HUES6 (cell line): ENCODE measurements at regions not wholly inside any gene's neighbourhood (a gene's known extent, or its start where the extent isn't known, plus 50 kb on each side); places are given as distances from the start of the nearest gene placed in this dataset.

Experiments used
- H3K27ac ChIP-seq: 2 replicates; pipeline ENCODE4 v1.7.0; 2013; ENCODE audit warnings: low read depth, mild to moderate bottlenecking, low read length, inconsistent platforms
- H3K27me3 ChIP-seq: 2 replicates; pipeline ENCODE4 v1.6.1; 2013; ENCODE audit warnings: low read length; ENCODE audit not compliant: control insufficient read depth, insufficient read depth
- H3K36me3 ChIP-seq: 2 replicates; pipeline ENCODE4 v1.6.1; 2013; ENCODE audit warnings: low read length; ENCODE audit not compliant: control insufficient read depth, insufficient read depth
- H3K4me1 ChIP-seq: 2 replicates; pipeline ENCODE4 v1.6.1; 2013; ENCODE audit warnings: low read length; ENCODE audit not compliant: control insufficient read depth, insufficient read depth
- H3K4me3 ChIP-seq: 2 replicates; pipeline ENCODE4 v1.5.1; 2013; ENCODE audit warnings: low read depth, low read length
- H3K9ac ChIP-seq: one replicate; pipeline ENCODE4 v1.6.1; 2013; ENCODE audit warnings: mild to moderate bottlenecking, low read length
- H3K9me3 ChIP-seq: 2 replicates; pipeline ENCODE4 v1.6.1; 2013; ENCODE audit warnings: low read depth, low read length; ENCODE audit not compliant: control insufficient read depth, insufficient read depth

DNA sequence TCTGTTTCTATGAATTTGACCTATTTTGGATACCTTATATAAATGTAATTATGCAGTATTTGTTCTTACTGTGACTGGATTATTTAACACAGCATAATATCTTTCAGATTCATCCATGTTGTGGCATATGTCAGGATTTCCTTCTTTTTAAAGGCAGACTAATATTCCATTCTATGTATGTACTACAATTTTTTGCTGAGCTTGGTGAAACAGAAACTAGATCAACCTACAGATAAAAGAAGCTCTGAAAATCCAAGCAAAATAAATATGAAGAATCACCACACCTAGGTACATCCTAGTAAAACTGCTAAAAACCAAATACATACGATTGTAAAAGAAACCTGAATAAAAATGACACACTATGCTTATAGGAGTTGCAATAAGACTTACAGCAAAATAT, 300.5 kb downstream of the HTR7 start:
- no peaks in the 10 kb centered on the region for H3K27me3 ChIP-seq
- no peaks in the 10 kb centered on the region for H3K4me1 ChIP-seq
- no peak overlapping the region for H3K27ac ChIP-seq
- no peaks in the 10 kb centered on the region for H3K9me3 ChIP-seq
- no peaks in the 10 kb centered on the region for H3K36me3 ChIP-seq
- no peak overlapping the region for H3K4me3 ChIP-seq
- H3K9ac ChIP-seq = no peak overlapping the region

DNA sequence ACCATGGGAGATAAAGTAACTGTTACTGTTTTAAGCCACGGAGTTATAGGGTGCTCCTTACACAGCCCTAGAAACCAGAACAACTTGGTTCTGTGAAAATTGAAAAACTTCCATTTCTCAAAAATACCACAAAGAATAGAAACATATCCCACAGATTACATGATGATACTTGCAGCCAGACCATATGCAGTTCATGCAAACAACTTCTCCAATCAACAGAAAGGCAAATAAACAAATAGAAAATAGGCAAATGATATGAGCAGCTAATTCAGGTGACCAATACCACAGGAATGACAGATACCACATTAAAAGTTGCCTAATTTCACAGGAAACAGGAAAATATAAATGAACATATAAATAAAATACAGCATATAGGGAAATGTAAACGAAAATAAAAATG, 297.5 kb downstream of the HTR7 start:
- Histone ChIP-seq H3K27me3 (no peaks in the 10 kb centered on the region), H3K4me1 (no peaks in the 10 kb centered on the region), H3K4me3 (no peak overlapping the region), H3K9me3 (no peaks in the 10 kb centered on the region), H3K9ac (no peak overlapping the region), H3K27ac (no peak overlapping the region), H3K36me3 (no peaks in the 10 kb centered on the region)

DNA sequence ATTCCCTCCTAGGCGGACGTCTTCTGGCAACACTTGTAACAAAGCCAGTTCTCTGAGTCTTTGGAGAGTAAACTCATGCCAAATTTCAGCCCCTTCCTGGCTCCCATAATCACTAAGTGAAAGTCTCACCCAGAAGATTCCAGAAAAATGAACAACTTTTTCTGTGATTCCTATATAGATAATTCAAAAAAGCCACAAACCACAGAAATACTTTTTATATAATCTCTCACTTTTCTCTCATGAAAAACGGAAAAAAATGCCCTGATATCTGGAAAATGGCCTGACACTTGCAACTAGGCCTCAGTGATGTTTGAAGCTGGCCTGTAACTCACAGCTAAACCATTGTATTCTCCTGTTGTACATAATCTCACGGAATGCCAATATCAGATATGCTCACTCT, 296.2 kb downstream of the HTR7 start:
- Histone ChIP-seq H3K4me1 (no peaks in the 10 kb centered on the region), H3K36me3 (no peaks in the 10 kb centered on the region), H3K4me3 (no peak overlapping the region), H3K27ac (no peak overlapping the region), H3K9me3 (no peaks in the 10 kb centered on the region), H3K9ac (no peak overlapping the region), H3K27me3 (no peaks in the 10 kb centered on the region)

DNA sequence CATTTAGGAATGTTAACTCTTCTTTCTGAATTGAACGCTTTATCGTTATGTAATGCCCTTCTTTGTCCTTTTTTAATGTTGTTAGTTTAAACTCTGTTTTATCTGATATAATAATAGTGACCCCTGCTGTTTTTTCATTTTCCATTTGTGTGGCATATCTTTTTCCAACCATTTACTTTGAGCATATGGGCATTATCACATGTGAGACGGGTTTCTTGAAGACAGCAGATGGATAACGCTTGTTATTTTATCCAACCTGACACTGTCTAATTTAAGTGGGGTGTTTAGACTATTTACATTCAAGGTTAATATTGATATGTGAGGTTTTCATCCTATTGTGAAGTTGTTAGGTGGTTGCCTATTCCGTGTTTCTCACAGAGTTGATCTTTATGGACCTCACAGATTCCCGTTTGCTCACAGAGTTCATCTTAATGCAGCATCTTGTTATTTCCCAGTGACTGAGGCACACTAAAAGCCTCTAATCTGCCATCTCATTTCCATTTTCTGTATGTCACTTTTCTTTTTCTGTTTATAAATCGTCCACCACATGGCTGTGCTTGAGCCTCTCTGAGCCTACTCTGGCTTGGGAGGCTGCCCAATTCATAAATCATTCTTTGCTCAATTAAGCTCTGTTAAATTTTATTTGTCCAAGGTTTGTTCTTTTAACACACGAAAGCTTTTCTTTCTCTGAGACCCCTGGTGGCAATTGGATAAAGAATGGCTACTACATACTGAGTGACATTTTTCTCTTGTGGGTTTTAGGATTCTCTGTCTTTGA, 286.2 kb downstream of the HTR7 start:
- Histone ChIP-seq H3K27me3 (no peaks in the 10 kb centered on the region), H3K36me3 (no peaks in the 10 kb centered on the region), H3K9ac (no peak overlapping the region), H3K27ac (no peak overlapping the region), H3K4me3 (no peak overlapping the region), H3K9me3 (no peaks in the 10 kb centered on the region), H3K4me1 (no peaks in the 10 kb centered on the region)

- Histone ChIP-seq H3K4me3 (no peak overlapping the region), H3K4me1 (no peaks in the 10 kb centered on the region), H3K36me3 (no peaks in the 10 kb centered on the region), H3K9me3 (no peaks in the 10 kb centered on the region), H3K9ac (no peak overlapping the region), H3K27ac (no peak overlapping the region), H3K27me3 (no peaks in the 10 kb centered on the region)
Observed at GRCh38 chr10:90575125-90575524, 282.7 kb downstream of the HTR7 start.

- Histone ChIP-seq H3K27ac (no peak overlapping the region), H3K36me3 (no peaks in the 10 kb centered on the region), H3K27me3 (no peaks in the 10 kb centered on the region), H3K4me1 (0 out of 2 replicates have a peak, but pooled peaks cover 2% of the 10 kb centered on the region), H3K4me3 (no peak overlapping the region), H3K9me3 (no peaks in the 10 kb centered on the region), H3K9ac (no peak overlapping the region)
Observed at GRCh38 chr10:90577569-90577968, 280.3 kb downstream of the HTR7 start.

- no peak overlapping the region for H3K27ac ChIP-seq
- H3K4me1 ChIP-seq = 0 out of 2 replicates have a peak, but pooled peaks cover 2% of the 10 kb centered on the region
- H3K9me3 ChIP-seq = no peaks in the 10 kb centered on the region
- H3K27me3 ChIP-seq = no peaks in the 10 kb centered on the region
- no peak overlapping the region for H3K9ac ChIP-seq
- no peaks in the 10 kb centered on the region for H3K36me3 ChIP-seq
- H3K4me3 ChIP-seq = no peak overlapping the region
Observed at GRCh38 chr10:90579602-90580242, 278.1 kb downstream of the HTR7 start.

DNA sequence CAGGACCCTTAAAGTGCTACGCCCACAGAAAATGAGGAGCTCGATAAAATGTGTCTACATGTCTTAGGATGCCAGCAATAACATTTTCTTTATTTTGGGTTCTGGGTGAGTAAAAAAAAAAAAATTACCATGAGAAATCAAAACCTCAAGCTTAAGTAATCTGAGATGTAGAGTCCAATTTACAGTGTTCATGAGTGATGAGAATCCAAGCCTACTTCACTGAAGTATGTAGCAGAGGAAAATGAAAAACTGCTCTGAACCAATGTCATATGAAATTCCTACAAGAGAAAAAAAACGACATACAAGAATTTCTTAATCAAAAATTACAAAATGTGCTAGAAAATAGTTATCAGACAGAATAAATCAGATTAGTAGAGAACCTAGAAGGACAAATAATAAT, 274.4 kb downstream of the HTR7 start:
- H3K27me3 ChIP-seq = no peaks in the 10 kb centered on the region
- H3K4me1 ChIP-seq = 0 out of 2 replicates have a peak, but pooled peaks cover 2% of the 10 kb centered on the region
- H3K27ac ChIP-seq = no peak overlapping the region
- no peaks in the 10 kb centered on the region for H3K36me3 ChIP-seq
- H3K9ac ChIP-seq = no peak overlapping the region
- H3K4me3 ChIP-seq = no peak overlapping the region
- H3K9me3 ChIP-seq = no peaks in the 10 kb centered on the region

GRCh38 chr10:90587081-90587491, 270.8 kb downstream of the HTR7 start:
- Histone ChIP-seq H3K9ac (no peak overlapping the region), H3K27ac (no peak overlapping the region)

DNA sequence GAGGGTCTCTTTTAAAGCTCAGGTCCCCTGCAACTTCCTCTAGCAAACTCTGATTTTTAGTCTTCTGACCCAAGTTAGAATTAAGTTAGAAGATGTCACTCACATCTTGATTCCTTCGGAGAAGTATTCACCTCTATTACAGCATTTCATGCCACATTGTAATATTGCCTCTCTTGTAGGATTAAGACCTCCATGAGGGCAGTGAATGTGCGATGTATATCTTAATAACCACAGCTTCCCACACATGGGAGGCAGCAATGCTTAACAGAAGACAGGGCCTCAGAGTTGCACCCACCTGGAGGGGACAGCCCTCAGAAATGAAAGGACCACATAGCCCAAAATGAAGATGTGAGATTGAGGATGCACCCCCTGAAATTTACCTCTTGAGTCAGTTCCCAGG, 270.3 kb downstream of the HTR7 start:
- H3K36me3 ChIP-seq = no peaks in the 10 kb centered on the region
- H3K4me1 ChIP-seq = peaks cover 11% of the 10 kb centered on the region; the same call in 1 of the 2 replicates

More at GRCh38 chr10:90587081-90587491, 270.8 kb downstream of the HTR7 start:
- Histone ChIP-seq H3K36me3 (no peaks in the 10 kb centered on the region), H3K9me3 (no peaks in the 10 kb centered on the region), H3K4me1 (peaks cover 6% of the 10 kb centered on the region; the same call in 1 of the 2 replicates), H3K4me3 (no peak overlapping the region), H3K27me3 (no peaks in the 10 kb centered on the region)

DNA sequence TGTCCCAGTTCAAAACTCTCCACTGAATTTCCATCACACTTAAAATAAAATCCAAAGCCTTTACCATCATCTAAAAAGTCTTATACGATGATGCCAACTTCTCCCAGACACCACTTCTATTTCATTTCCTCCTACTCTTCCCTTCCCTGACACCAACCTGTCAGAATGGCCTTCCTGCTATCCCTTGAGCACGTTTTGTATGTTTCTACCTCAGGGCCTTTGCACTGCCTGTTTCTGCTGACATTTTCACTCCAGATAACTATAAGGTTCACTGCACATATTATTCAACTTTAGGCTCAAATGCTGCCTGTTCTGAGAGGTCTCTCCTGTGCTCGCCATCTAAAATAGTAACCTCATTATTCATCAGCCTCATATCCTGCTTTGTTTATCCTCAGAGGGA, 269.6 kb downstream of the HTR7 start:
- H3K9ac ChIP-seq = no peak overlapping the region
- H3K27ac ChIP-seq = no peak overlapping the region
- H3K4me3 ChIP-seq = no peak overlapping the region

More for the DNA sequence above, 270.3 kb downstream of the HTR7 start:
- no peaks in the 10 kb centered on the region for H3K9me3 ChIP-seq
- no peak overlapping the region for H3K4me3 ChIP-seq
- H3K9ac ChIP-seq = no peak overlapping the region
- no peak overlapping the region for H3K27ac ChIP-seq
- H3K27me3 ChIP-seq = no peaks in the 10 kb centered on the region

More for the DNA sequence above, 269.6 kb downstream of the HTR7 start:
- Histone ChIP-seq H3K4me1 (peaks cover 13% of the 10 kb centered on the region; the same call in 1 of the 2 replicates), H3K27me3 (no peaks in the 10 kb centered on the region), H3K36me3 (no peaks in the 10 kb centered on the region), H3K9me3 (no peaks in the 10 kb centered on the region)
